Activated CD8-positive, alpha-beta T cell treated with anti-CD3 and anti-CD28 coated beads for 36 hours (primary cell): ENCODE measurements at regions not wholly inside any gene's neighbourhood (a gene's known extent, or its start where the extent isn't known, plus 50 kb on each side); places are given as distances from the start of the nearest gene placed in this dataset.

Experiments
- ATAC-seq: fragments of 200-7000 bp; cut with Tn5 transposase; one replicate; pipeline ENCODE4 v1.10.0; 2021; ENCODE audit warnings: mild to moderate bottlenecking, moderate library complexity
- CTCF ChIA-PET: fragments of 350-600 bp; sonication (Branson Sonifier 250); formaldehyde crosslinking; loops from one replicate; lab custom pipeline; 2021; ENCODE audit warnings: antibody characterized with exemption; lab: Charles Lee
- POLR2A ChIA-PET: fragments of 350-600 bp; sonication (Branson Sonifier 250); formaldehyde crosslinking; loops from one replicate; lab custom pipeline; 2021; ENCODE audit warnings: antibody characterized with exemption; lab: Charles Lee
- DNase-seq: peaks from one replicate; pipeline ENCODE4 v3.0.0-alpha.2; 2020
- H3K27ac Mint-ChIP-seq: one replicate; pipeline ENCODE4 v1.8.0; 2021; ENCODE audit warnings: mild to moderate bottlenecking, mixed read lengths
- H3K27me3 Mint-ChIP-seq: one replicate; pipeline ENCODE4 v1.8.0; 2021; ENCODE audit warnings: mixed read lengths
- H3K36me3 Mint-ChIP-seq: one replicate; pipeline ENCODE4 v1.8.0; 2021; ENCODE audit warnings: low read depth, mixed read lengths
- H3K4me1 Mint-ChIP-seq: one replicate; pipeline ENCODE4 v1.8.0; 2021; ENCODE audit warnings: low read depth, mixed read lengths
- H3K4me3 Mint-ChIP-seq: one replicate; pipeline ENCODE4 v1.8.0; 2021; ENCODE audit warnings: mild to moderate bottlenecking, moderate library complexity, mixed read lengths
- H3K9me3 Mint-ChIP-seq: one replicate; pipeline ENCODE4 v1.8.0; 2021; ENCODE audit warnings: mixed read lengths
- intact Hi-C: fragments of 100-400 bp; cut with micrococcal nuclease; formaldehyde crosslinking; loops from one replicate; pipeline ENCODE4 v1.10.0; 2022
- TF ChIP-seq, protein P1 (sequence below): fragments of 200-600 bp; IDR thresholded peaks from one replicate; pipeline ENCODE4 v1.8.0; 2022; ENCODE audit warnings: antibody characterized with exemption, mild to moderate bottlenecking

DNA sequence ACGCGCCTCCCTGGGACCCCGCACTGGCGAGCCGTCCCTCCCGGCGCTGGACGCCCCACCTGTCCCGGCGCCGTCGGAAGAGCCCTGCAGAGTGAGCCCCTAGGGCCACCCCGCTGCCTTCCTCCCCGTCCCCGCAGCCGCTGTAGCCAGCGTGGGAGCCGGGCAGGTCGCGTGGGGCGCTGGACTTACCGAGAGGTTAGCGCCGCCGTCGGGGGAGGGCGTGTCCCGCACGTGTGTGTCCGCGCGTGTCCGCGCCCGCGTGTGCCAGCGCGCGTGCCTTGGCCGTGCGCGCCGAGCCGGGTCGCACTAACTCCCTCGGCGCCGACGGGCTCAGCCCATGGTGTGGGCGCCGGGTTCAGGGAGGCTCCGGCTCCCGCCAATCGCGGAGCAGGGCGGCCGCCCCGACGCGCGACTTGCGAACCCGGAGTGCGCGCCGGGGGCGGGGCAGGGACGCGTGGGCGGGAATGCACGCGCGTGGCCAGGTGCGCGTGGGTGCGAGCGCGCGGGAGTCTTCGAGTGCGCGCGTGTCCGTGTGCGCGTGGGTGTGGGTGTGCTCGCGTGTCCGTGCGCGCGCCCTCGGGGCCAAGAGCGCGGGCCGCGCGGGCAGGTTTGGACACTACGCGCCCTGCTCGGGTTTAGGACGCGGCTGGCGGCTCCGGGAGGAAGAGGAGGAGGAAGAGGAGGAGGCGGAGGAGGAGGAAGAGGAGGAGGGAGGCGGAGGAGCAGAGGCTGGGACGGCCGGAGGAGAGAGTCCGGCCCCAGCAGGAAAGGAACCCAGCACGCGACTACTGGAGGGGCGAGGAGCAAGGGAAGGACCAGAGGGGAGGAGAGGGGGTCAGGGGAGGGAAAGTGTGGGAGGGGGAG, 145.2 kb upstream of the ETS2 start:
- intact Hi-C loops = no loop called here
- DNase-seq (peak; percentile 8), ATAC-seq (peak; percentile 7)
- CTCF ChIA-PET = no interaction called here
- POLR2A ChIA-PET = no interaction called here
- TF ChIP-seq, protein P1, sequence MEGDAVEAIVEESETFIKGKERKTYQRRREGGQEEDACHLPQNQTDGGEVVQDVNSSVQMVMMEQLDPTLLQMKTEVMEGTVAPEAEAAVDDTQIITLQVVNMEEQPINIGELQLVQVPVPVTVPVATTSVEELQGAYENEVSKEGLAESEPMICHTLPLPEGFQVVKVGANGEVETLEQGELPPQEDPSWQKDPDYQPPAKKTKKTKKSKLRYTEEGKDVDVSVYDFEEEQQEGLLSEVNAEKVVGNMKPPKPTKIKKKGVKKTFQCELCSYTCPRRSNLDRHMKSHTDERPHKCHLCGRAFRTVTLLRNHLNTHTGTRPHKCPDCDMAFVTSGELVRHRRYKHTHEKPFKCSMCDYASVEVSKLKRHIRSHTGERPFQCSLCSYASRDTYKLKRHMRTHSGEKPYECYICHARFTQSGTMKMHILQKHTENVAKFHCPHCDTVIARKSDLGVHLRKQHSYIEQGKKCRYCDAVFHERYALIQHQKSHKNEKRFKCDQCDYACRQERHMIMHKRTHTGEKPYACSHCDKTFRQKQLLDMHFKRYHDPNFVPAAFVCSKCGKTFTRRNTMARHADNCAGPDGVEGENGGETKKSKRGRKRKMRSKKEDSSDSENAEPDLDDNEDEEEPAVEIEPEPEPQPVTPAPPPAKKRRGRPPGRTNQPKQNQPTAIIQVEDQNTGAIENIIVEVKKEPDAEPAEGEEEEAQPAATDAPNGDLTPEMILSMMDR = no peak
- Mint-ChIP-seq H3K36me3 (no peaks in the 10 kb centered on the region), H3K27me3 (peaks cover 48% of the 10 kb centered on the region), H3K9me3 (no peaks in the 10 kb centered on the region), H3K27ac (no peak overlapping the region), H3K4me3 (peak overlapping the region; percentile 48), H3K4me1 (peaks cover 6% of the 10 kb centered on the region)

DNA sequence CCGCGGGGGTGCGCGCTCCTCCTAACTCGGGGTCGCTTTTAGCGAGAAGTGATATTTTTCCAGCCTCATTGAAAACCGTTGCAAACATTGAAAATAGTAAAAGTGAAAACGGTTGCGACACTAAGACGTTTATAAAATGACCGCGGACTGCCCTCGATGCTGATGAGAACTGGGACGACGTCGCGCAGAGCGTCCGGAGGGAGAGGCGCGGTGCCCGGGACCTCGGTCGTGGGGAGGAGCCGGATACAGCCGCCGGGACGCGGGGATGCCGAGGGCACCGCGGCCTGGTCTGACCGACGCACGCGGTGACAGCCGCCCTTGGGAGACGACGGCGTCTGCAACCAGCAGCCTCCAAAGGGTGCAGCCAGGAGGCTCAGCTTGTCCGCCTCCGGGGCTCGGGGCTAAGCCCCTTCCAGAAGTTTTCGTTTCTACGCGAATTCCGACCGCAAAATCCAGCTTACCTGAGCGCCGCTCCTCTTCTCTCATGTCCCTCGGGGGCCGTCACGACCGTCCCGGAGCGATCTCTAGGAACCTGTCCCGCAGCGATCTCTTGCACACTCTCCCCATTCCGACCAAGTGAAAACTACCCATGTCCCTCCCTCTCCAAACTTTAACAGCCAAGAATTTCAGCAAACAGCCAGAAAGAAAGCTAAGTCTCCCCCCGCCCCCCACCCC, 144.4 kb upstream of the ETS2 start:
- DNase-seq (peak; percentile 9), ATAC-seq (no peak)
- TF ChIP-seq, protein P1 = no peak
- H3K36me3 Mint-ChIP-seq = no peaks in the 10 kb centered on the region
- POLR2A ChIA-PET = no interaction called here
- CTCF ChIA-PET = no interaction called here
- H3K4me1 Mint-ChIP-seq = peaks cover 6% of the 10 kb centered on the region
- H3K4me3 Mint-ChIP-seq = peak overlapping the region; percentile 48
- intact Hi-C loops = no loop called here
- H3K27ac Mint-ChIP-seq = no peak overlapping the region
- peaks cover 47% of the 10 kb centered on the region for H3K27me3 Mint-ChIP-seq
- H3K9me3 Mint-ChIP-seq = no peaks in the 10 kb centered on the region

DNA sequence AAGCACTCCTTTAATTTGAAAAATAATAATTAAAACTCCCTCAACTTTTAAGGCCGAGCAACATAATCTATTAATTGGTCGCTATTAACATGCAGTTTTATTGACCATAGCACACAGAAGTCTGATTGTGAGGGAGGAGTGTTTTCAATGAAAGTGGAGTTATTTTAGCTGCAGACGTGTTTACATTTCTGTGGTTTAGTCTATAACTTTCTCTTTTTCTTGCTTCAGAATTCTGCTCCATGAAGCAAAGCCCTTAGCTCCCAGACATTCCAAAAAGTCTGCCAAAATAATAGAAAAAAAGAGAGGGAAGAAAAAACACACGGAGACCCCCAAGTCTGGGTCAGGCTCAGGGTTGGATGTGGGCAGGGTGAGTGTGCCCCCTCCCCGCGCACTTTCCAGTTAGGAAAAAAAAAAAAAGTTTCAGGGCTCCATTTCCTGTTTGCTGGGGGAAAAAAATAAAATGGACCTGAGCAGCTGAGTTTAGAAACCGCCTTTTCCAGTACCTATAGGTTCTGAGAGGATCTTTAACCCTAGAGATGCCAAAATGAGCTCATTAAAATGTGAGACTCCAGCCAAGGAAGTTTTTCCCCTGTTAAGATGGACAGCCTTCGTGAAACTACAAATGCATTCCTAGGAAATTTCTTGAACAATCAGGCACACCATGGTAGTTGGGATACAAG, 143.7 kb upstream of the ETS2 start:
- no peak overlapping the region for H3K4me3 Mint-ChIP-seq
- no peak for DNase-seq

DNA sequence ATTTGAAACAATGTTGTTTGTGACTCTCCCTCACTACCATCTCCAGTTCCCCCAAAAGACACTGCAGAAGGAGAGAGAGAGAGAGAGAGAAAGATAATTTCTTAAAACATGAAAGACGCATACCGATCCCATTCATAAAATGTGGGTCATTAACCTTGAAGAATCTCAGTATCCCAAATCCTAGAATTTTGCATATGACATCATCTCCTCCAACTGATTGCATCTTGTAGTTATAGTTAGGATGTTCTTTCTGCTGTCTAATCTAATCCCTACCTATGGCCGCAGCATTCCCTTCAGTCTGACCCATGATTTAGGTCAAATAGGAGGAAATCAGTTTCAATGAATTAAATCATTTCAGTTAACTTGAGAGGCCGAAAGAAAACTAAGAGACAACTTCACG, 142.4 kb upstream of the ETS2 start:
- ATAC-seq (no peak), DNase-seq (no peak)
- TF ChIP-seq, protein P1 = no peak
- Mint-ChIP-seq H3K27ac (no peak overlapping the region), H3K9me3 (no peaks in the 10 kb centered on the region), H3K4me1 (peaks cover 6% of the 10 kb centered on the region), H3K4me3 (no peak overlapping the region), H3K36me3 (no peaks in the 10 kb centered on the region), H3K27me3 (peaks cover 38% of the 10 kb centered on the region)
- ChIA-PET CTCF (no interaction called here), POLR2A (no interaction called here)
- intact Hi-C loops = no loop called here

More for the DNA sequence above, 143.7 kb upstream of the ETS2 start:
- Mint-ChIP-seq H3K4me1 (peaks cover 6% of the 10 kb centered on the region), H3K9me3 (no peaks in the 10 kb centered on the region), H3K27me3 (peaks cover 45% of the 10 kb centered on the region), H3K27ac (no peak overlapping the region), H3K36me3 (no peaks in the 10 kb centered on the region)
- no peak for ATAC-seq
- ChIA-PET CTCF (no interaction called here), POLR2A (no interaction called here)
- TF ChIP-seq, protein P1 = no peak
- intact Hi-C loops = no loop called here

DNA sequence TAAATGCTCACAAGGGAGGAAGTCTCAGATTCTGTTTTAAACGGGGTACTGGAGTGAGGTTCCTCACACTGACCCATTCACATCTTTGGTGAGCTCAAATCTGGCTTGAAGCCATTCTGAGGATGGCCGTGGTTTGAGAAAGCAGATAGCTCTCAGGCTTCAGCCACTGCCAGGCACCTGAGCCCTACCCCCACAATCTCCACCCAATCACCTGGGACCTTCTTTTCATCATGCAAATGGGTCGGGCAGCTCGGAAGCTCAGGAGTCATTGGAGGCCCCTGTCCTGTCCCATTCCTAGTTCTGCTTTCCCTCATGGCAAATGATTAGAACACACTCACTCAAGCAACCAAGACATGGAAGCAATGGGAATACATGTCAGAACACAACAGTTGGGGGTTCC, 141.4 kb upstream of the ETS2 start:
- POLR2A ChIA-PET = no interaction called here
- Mint-ChIP-seq H3K4me1 (peaks cover 6% of the 10 kb centered on the region), H3K4me3 (no peak overlapping the region), H3K9me3 (no peaks in the 10 kb centered on the region), H3K27me3 (peaks cover 35% of the 10 kb centered on the region), H3K27ac (no peak overlapping the region), H3K36me3 (no peaks in the 10 kb centered on the region)
- intact Hi-C loops = no loop called here
- ATAC-seq (no peak), DNase-seq (no peak)
- TF ChIP-seq, protein P1 = no peak
- CTCF ChIA-PET = no interaction called here
